ENCODE measurements at regions not wholly inside any gene's neighbourhood (a gene's known extent, or its start where the extent isn't known, plus 50 kb on each side); places are given as distances from the start of the nearest gene placed in this dataset.

GRCh38 chr11:106379712-106380111, 302.2 kb downstream of the AASDHPPT start:
- TF ChIP-seq ZNF274 (IDR thresholded peaks at IDR 0.05; ENCODE audit: low read depth, low read length): no peak
- TF ChIP-seq ZFX (IDR thresholded peaks at IDR 0.05): no peak
- TF ChIP-seq CTCF (IDR thresholded peaks at IDR 0.05 in 2 of 3, conservative IDR thresholded peaks at IDR 0.05 in 1 of 3; ENCODE audit: borderline replicate concordance in 1 of 3, insufficient read depth in 1 of 3, low read depth in 2 of 3, low read length in 2 of 3): no peak
- no peak for TF ChIP-seq SP1 (IDR thresholded peaks at IDR 0.05; ENCODE audit: low read depth)
- no peak for TF ChIP-seq ATF3 (IDR thresholded peaks at IDR 0.05)
- no peak for TF ChIP-seq SIN3A (IDR thresholded peaks at IDR 0.05; ENCODE audit: low read depth)
- no peak for TF ChIP-seq CBX3 (IDR thresholded peaks at IDR 0.05; ENCODE audit: low read depth)
- no peak for TF ChIP-seq POLR2AphosphoS5 (IDR thresholded peaks at IDR 0.05; ENCODE audit: low read depth, low read length)
- TF ChIP-seq CEBPB (IDR thresholded peaks at IDR 0.05; ENCODE audit: low read depth): no peak
